ENCODE measurements at regions not wholly inside any gene's neighbourhood (a gene's known extent, or its start where the extent isn't known, plus 50 kb on each side); places are given as distances from the start of the nearest gene placed in this dataset.

- no peak for TF ChIP-seq CHD7 (IDR thresholded peaks at IDR 0.05; ENCODE audit: insufficient replicate concordance, low read length)
Observed at GRCh38 chr13:56700324-56700723, 440.4 kb upstream of the PRR20A start (continued).

Measured in H1 (cell line).